Neuronal stem cell (in vitro differentiated cells): ENCODE measurements at regions not wholly inside any gene's neighbourhood (a gene's known extent, or its start where the extent isn't known, plus 50 kb on each side); places are given as distances from the start of the nearest gene placed in this dataset.

Experiments used
- DNase-seq: peaks from one replicate; pipeline ENCODE4 v3.0.0-alpha.2; 2013; ENCODE audit warnings: low spot score
- H2AFZ ChIP-seq: one replicate; pipeline ENCODE4 v1.6.1; 2013; ENCODE audit warnings: mild to moderate bottlenecking, low read length, inconsistent platforms
- H2AK5ac ChIP-seq: 2 replicates; pipeline ENCODE4 v1.6.1; 2013; ENCODE audit warnings: low read depth, mild to moderate bottlenecking, inconsistent platforms, low read length, moderate library complexity, mixed read lengths
- H2BK120ac ChIP-seq: 2 replicates; pipeline ENCODE4 v1.6.1; 2013; ENCODE audit warnings: low read depth, mild to moderate bottlenecking, inconsistent platforms, low read length, moderate library complexity, mixed read lengths
- H2BK12ac ChIP-seq: one replicate; pipeline ENCODE4 v1.6.1; 2013; ENCODE audit warnings: low read length, inconsistent platforms
- H2BK15ac ChIP-seq: 2 replicates; pipeline ENCODE4 v1.6.1; 2013; ENCODE audit warnings: mild to moderate bottlenecking, low read length, inconsistent platforms, mixed read lengths
- H2BK5ac ChIP-seq: one replicate; pipeline ENCODE4 v1.6.1; 2013; ENCODE audit warnings: inconsistent platforms, mild to moderate bottlenecking, low read length, moderate library complexity
- H3K14ac ChIP-seq: one replicate; pipeline ENCODE4 v1.6.1; 2013; ENCODE audit warnings: low read length, inconsistent platforms
- H3K18ac ChIP-seq: 2 replicates; pipeline ENCODE4 v1.6.1; 2013; ENCODE audit warnings: low read length, inconsistent platforms
- H3K23ac ChIP-seq: 2 replicates; pipeline ENCODE4 v1.6.1; 2013; ENCODE audit warnings: low read depth, mild to moderate bottlenecking, mixed read lengths, low read length, inconsistent platforms; ENCODE audit not compliant: poor library complexity
- H3K27ac ChIP-seq: replicated peaks from 3 replicates; pipeline ENCODE4 v1.5.1; 2013; ENCODE audit warnings: low read length, inconsistent platforms
- H3K27me3 ChIP-seq, 3 experiments: 2 replicates each; pipeline ENCODE4 v1.6.1; 2013; ENCODE audit warnings: low read length in 3 of 3, mild to moderate bottlenecking in 2 of 3, inconsistent platforms in 1 of 3, low read depth in 1 of 3, mixed read lengths in 1 of 3, moderate library complexity in 1 of 3; ENCODE audit not compliant: control insufficient read depth in 3 of 3, insufficient read depth in 3 of 3
- H3K36me3 ChIP-seq, 2 donors: replicated peaks in 1 of 2; 2 replicates each; pipeline ENCODE4 v1.6.1; 2013; ENCODE audit warnings: low read length in 2 of 2; ENCODE audit not compliant: control insufficient read depth in 2 of 2, insufficient read depth in 2 of 2
- H3K4ac ChIP-seq: 2 replicates; pipeline ENCODE4 v1.6.1; 2013; ENCODE audit warnings: inconsistent platforms, mild to moderate bottlenecking, low read length, moderate library complexity
- H3K4me1 ChIP-seq, 2 donors: 1 replicate in 1 of 2; 2 replicates in 1 of 2; pipeline ENCODE4 v1.6.1; 2013; ENCODE audit warnings: low read length in 2 of 2, low read depth in 1 of 2; ENCODE audit not compliant: control insufficient read depth in 2 of 2, insufficient read depth in 1 of 2
- H3K4me2 ChIP-seq: one replicate; pipeline ENCODE4 v1.6.1; 2013; ENCODE audit warnings: mild to moderate bottlenecking, low read length, inconsistent platforms; ENCODE audit not compliant: insufficient read depth, poor library complexity, severe bottlenecking
- H3K4me3 ChIP-seq, 2 donors: 2 replicates each; pipeline ENCODE4 v1.5.1; 2013; ENCODE audit warnings: low read length in 2 of 2, mild to moderate bottlenecking in 2 of 2, inconsistent platforms in 1 of 2, moderate library complexity in 1 of 2
- H3K79me1 ChIP-seq: one replicate; pipeline ENCODE4 v1.6.1; 2013; ENCODE audit warnings: low read depth, mild to moderate bottlenecking, inconsistent platforms, low read length, moderate library complexity
- H3K9ac ChIP-seq: one replicate; pipeline ENCODE4 v1.6.1; 2013; ENCODE audit warnings: mild to moderate bottlenecking, low read depth, low read length, inconsistent platforms; ENCODE audit not compliant: poor library complexity
- H3K9me3 ChIP-seq, 2 donors: replicated peaks in 1 of 2; 2 replicates each; pipeline versions ENCODE3 to v1.6.1; 2013; ENCODE audit warnings: low read length in 2 of 2, mild to moderate bottlenecking in 2 of 2, inconsistent platforms in 1 of 2, low read depth in 1 of 2, mixed read lengths in 1 of 2, moderate library complexity in 1 of 2; ENCODE audit not compliant: control insufficient read depth in 2 of 2, insufficient read depth in 1 of 2
- H4K8ac ChIP-seq: one replicate; pipeline ENCODE4 v1.6.1; 2013; ENCODE audit warnings: low read depth, mild to moderate bottlenecking, inconsistent platforms, low read length, moderate library complexity
- H4K91ac ChIP-seq: one replicate; pipeline ENCODE4 v1.6.1; 2013; ENCODE audit warnings: low read length, low read depth, mild to moderate bottlenecking, inconsistent platforms; ENCODE audit not compliant: poor library complexity
- WGBS, 2 donors: extraction: QIAGEN DNeasy Blood & Tissue Kit; methylation state at CpG; one replicate each; pipeline ENCODE4 v1.1.7; 2013; ENCODE audit warnings: missing lambda C conversion rate in 2 of 2, mixed read lengths in 1 of 2; ENCODE audit not compliant: insufficient read length in 2 of 2, insufficient replicate concordance in 1 of 2; ENCODE audit errors: extremely low coverage in 2 of 2; 5-methylcytosine and 5-hydroxymethylcytosine counted together

GRCh38 chr6:156309017-156309416 is 468.2 kb upstream of the ARID1B start:
- no peak overlapping the region for H3K23ac ChIP-seq
- H3K27ac ChIP-seq, result no peak overlapping the region
- no peaks in the 10 kb centered on the region for H3K27me3 ChIP-seq
- H2BK12ac ChIP-seq, result no peak overlapping the region
- H2AK5ac ChIP-seq, result no peak overlapping the region
- no peak overlapping the region for H3K9ac ChIP-seq
- no peak overlapping the region for H2AFZ ChIP-seq
- H3K36me3 ChIP-seq, result no peaks in the 10 kb centered on the region
- no peak for DNase-seq
- H3K18ac ChIP-seq, result no peak overlapping the region
- WGBS, 2 donors, result no CpG with 5 or more reads among the region's 7 CpGs
- no peak overlapping the region for H3K14ac ChIP-seq
- no peak overlapping the region for H2BK120ac ChIP-seq
- H3K4ac ChIP-seq, result no peak overlapping the region
- H2BK15ac ChIP-seq, result no peak overlapping the region
- no peak overlapping the region for H3K4me2 ChIP-seq
- H3K4me1 ChIP-seq, result peaks cover 0 to 1% of the 10 kb centered on the region in 2 donors
- H2BK5ac ChIP-seq, result no peak overlapping the region
- no peaks in the 10 kb centered on the region for H3K79me1 ChIP-seq
- no peak overlapping the region for H4K91ac ChIP-seq
- H3K4me3 ChIP-seq, result no peak overlapping the region
- H3K9me3 ChIP-seq, result no peaks in the 10 kb centered on the region
- no peak overlapping the region for H4K8ac ChIP-seq

GRCh38 chr6:156308604-156309003 is 468.6 kb upstream of the ARID1B start:
- H3K4me3 ChIP-seq, result no peak overlapping the region
- no peak overlapping the region for H4K91ac ChIP-seq
- no CpG with 5 or more reads among the region's 3 CpGs for WGBS, 2 donors
- H3K4me2 ChIP-seq, result no peak overlapping the region
- H3K27ac ChIP-seq, result no peak overlapping the region
- H3K4me1 ChIP-seq, result peaks cover 0 to 1% of the 10 kb centered on the region in 2 donors
- no peak overlapping the region for H2AFZ ChIP-seq
- no peak overlapping the region for H4K8ac ChIP-seq
- no peak for DNase-seq
- H3K4ac ChIP-seq, result no peak overlapping the region
- H3K23ac ChIP-seq, result no peak overlapping the region
- H3K14ac ChIP-seq, result no peak overlapping the region
- no peak overlapping the region for H2BK5ac ChIP-seq
- no peak overlapping the region for H3K9ac ChIP-seq
- H2AK5ac ChIP-seq, result no peak overlapping the region
- H3K18ac ChIP-seq, result no peak overlapping the region
- no peak overlapping the region for H2BK120ac ChIP-seq
- H3K36me3 ChIP-seq, result no peaks in the 10 kb centered on the region
- H3K27me3 ChIP-seq, result no peaks in the 10 kb centered on the region
- no peak overlapping the region for H2BK12ac ChIP-seq
- no peak overlapping the region for H2BK15ac ChIP-seq
- no peaks in the 10 kb centered on the region for H3K9me3 ChIP-seq
- no peaks in the 10 kb centered on the region for H3K79me1 ChIP-seq

GRCh38 chr6:156306531-156306930 is 470.6 kb upstream of the ARID1B start:
- peaks cover 0 to 1% of the 10 kb centered on the region in 2 donors for H3K4me1 ChIP-seq
- no peak overlapping the region for H3K4me2 ChIP-seq
- H2BK120ac ChIP-seq, result no peak overlapping the region
- H4K91ac ChIP-seq, result no peak overlapping the region
- WGBS, 2 donors, result no CpG with 5 or more reads among the region's 3 CpGs
- no peak overlapping the region for H3K9ac ChIP-seq
- H3K27me3 ChIP-seq, result no peaks in the 10 kb centered on the region
- H3K9me3 ChIP-seq, result no peaks in the 10 kb centered on the region
- no peak overlapping the region for H3K23ac ChIP-seq
- no peak overlapping the region for H2AFZ ChIP-seq
- no peak overlapping the region for H3K4me3 ChIP-seq
- H2BK12ac ChIP-seq, result no peak overlapping the region
- no peak overlapping the region for H3K14ac ChIP-seq
- no peak overlapping the region for H4K8ac ChIP-seq
- no peak overlapping the region for H3K4ac ChIP-seq
- H3K36me3 ChIP-seq, result no peaks in the 10 kb centered on the region
- DNase-seq, result no peak
- no peak overlapping the region for H2AK5ac ChIP-seq
- no peak overlapping the region for H2BK5ac ChIP-seq
- no peak overlapping the region for H2BK15ac ChIP-seq
- no peak overlapping the region for H3K27ac ChIP-seq
- no peak overlapping the region for H3K18ac ChIP-seq
- no peaks in the 10 kb centered on the region for H3K79me1 ChIP-seq

- Histone ChIP-seq H4K91ac (no peak overlapping the region), H2AK5ac (no peak overlapping the region), H3K14ac (no peak overlapping the region), H3K27ac (no peak overlapping the region), H3K4me1 (no peaks in the 10 kb centered on the region), H4K8ac (no peak overlapping the region), H3K79me1 (no peaks in the 10 kb centered on the region), H3K27me3 (no peaks in the 10 kb centered on the region), H3K4me2 (no peak overlapping the region), H3K18ac (no peak overlapping the region), H2BK120ac (no peak overlapping the region), H2BK12ac (no peak overlapping the region), H3K9ac (no peak overlapping the region), H3K4ac (no peak overlapping the region), H3K36me3 (no peaks in the 10 kb centered on the region), H3K23ac (no peak overlapping the region), H3K4me3 (no peak overlapping the region), H3K9me3 (no peaks in the 10 kb centered on the region), H2BK15ac (no peak overlapping the region), H2BK5ac (no peak overlapping the region), H2AFZ (no peak overlapping the region)
- no peak for DNase-seq
- WGBS, 2 donors, result no CpG with 5 or more reads among the region's 1 CpG
These were observed 494.1 kb upstream of the ARID1B start for GRCh38 chr6:156283091-156283490.
